ENCODE measurements at regions not wholly inside any gene's neighbourhood (a gene's known extent, or its start where the extent isn't known, plus 50 kb on each side); places are given as distances from the start of the nearest gene placed in this dataset.
"Not testable (repeated sequence)": the region's sequence is repeated elsewhere in the genome, so short reads cannot be mapped to it uniquely, and the experiment has no call there.

DNA sequence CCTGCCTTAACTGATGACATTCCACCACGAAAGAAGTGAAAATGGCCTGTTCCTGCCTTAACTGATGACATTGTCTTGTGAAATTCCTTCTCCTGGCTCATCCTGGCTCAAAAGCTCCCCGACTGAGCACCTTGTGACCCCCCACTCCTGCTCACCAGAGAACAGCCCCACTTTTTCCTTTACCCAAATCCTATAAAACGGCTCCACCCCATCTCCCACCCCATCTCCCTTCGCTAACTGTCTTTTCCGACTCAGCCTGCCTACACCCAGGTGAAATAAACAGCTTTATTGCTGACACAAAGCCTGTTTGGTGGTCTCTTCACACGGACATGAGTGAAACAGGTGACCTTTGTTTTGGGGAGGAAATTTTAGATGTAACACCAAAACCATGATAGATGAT, 674.4 kb downstream of the TLE1 start:
- not testable (repeated sequence) for DNase-seq (ENCODE audit: low read depth in 2 of 2)

DNA sequence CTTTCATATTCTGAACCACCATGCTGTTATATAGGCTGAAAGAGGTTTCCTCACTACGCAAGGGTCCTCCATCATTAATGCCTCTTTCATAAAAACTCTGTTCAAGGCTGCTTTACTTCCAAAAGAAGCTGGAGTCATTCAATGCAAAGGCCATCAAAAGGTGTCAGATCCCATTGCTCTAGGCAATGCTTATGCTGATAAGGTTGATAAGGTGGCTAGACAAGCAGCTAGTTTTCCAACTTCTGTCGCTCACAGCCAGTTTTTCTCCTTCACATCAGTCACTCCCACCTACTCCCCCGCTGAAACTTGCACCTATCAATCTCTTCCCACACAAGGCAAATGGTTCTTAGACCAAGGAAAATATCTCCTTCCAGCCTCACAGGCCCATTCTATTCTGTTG, 676.2 kb downstream of the TLE1 start:
- not testable (repeated sequence) for DNase-seq (ENCODE audit: low read depth in 2 of 2)

DNA sequence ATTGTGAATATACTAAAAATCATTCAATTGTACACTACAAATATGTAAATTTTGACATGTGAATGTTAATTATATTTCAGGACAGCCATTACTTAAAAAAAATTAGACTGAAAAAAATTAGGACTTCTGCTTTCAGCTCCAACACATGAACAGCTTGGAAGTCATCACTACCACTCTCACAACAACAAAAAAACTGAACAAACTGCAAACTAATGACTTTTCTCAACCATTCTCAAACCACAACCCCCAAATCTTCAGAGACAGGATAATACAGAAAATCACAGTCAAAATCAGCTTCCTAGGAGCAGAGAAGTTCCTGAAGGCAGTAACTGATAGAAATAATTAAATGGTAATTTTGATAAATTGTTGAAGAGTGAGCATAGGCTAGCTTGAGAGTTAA, 686.4 kb downstream of the TLE1 start:
- DNase-seq (ENCODE audit: low read depth in 2 of 2): no peak

DNA sequence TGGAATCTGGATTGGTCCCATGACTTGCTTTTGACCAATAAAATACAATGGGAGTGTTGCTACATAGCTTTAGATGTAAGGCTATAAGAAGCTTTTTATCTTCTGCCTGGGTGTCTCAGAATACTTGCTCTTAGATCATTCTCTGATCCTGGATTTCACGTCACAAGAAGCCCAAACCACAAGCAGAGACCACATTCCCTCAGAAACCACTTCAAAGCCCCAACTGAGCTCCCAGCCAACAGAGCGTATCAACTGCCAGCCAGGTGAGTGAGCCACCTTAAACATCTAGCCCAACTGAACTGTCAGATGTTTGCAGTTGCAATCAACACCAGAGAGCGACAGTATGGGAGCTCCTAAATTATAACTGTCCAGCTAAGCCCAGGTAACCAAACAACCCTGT, 687.1 kb downstream of the TLE1 start:
- DNase-seq (ENCODE audit: low read depth in 2 of 2): no peak

DNA sequence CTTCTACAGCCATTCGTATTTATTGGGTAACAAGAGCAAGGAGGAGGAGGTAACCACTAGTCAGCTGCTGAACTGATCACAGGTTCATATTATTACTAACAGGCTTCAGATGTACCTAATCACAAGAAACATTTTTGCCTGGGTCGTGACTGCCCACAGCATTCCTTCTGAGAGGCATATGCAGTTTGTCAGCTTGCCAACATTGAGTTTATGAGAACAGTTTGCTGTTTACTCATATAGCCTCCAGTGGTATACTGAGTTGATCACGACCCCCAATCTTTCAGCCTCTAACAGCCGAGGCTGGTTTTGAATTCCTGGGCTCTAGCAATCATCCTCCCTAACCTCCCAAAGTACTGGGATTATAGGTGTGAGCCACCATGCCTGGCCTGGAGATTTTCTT, 693.6 kb downstream of the TLE1 start:
- no peak for DNase-seq (ENCODE audit: low read depth in 2 of 2)

DNA sequence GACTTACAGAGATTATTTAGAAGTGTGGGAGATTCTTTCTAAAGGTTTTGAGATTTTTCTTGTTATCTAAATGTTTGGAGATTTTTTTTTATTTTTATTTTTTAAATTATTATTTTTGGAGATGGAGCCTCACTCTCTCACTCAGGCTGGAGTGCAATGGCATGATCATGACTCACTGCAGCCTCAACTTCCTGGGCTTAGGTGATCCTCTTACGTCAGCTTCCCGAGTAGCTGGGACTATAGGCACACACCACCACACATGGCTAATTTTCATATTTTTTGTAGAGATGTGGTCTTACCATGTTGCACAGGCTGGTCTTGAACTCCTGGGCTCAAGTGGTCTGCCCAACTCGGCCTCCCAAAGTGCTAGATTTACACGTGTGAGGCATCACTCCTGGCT, 694.5 kb downstream of the TLE1 start:
- DNase-seq (ENCODE audit: low read depth in 2 of 2): no peak

DNA sequence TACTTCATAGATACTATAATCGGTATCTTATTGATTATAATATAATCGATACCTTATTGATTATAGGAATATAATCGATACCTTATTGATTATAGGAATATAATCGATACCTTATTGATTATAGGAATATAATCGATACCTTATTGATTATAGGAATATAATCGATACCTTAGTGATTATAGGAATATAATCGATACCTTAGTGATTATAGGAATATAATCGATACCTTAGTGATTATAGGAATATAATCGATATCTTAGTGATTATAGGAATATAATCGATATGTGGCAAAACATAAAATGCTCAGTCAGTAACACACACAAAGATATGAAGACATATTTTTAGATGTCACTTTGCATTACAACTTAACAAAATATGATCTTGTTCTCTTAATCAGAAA, 703.8 kb downstream of the TLE1 start:
- not testable (repeated sequence) for DNase-seq (ENCODE audit: low read depth in 2 of 2)

DNA sequence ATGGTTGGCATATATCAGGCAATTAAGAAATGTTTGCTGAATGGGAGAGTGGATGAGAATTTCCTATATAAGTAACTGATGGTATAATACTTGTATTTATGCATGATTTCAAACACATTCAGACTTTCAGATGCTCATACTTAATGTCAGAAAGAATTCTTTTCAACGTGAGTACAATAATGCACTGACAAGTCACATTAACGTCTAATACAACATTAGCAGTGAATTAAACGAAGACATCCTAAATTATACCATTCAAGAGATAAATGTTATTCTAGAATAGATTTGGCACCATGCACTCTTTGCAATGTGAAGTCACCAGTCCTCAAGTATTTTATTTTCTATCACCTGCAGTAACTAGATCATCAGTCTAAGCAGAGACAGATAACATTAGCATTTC, 712.9 kb downstream of the TLE1 start:
- DNase-seq (ENCODE audit: low read depth in 2 of 2): no peak

DNA sequence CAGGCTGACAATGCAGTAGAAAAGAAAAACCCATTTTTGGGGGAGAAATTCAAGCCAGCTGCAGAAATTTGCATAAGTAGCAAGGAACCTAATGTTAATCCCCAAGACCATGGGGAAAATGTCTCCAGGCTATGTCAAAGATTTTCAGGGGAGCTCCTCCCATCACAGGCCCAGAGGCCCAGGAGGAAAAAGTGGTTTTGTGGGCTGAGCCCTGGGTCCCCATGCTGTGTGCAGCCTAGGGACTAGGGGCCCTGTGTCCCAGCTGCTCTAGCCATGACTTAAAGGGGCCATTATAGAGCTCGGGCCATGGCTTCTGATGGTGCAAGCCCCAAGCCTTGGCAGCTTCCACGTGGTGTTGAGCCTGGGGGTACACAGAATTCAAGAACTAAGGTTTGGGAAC, 719.0 kb downstream of the TLE1 start:
- DNase-seq (ENCODE audit: low read depth in 2 of 2): not testable (repeated sequence)

DNA sequence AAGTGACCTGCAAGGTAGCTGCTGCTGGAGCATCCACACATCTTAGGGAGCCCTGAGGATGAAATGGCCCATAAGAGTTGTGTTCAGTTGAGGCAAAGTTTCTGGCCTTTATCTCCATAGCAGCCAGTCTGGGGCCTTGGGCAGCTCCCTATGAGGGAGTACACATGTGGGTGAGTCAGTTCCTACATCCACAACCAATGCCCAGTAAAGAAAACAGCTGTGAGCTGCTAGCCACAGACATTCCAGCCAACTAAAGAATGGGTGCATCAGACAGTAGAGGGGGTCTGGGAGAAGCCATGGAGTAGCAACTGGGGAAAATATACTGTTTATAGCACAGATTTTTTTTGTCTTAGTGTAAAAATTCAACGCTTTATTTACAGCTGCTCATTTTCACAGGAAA, 720.7 kb downstream of the TLE1 start:
- no peak for DNase-seq (ENCODE audit: low read depth in 2 of 2)

DNA sequence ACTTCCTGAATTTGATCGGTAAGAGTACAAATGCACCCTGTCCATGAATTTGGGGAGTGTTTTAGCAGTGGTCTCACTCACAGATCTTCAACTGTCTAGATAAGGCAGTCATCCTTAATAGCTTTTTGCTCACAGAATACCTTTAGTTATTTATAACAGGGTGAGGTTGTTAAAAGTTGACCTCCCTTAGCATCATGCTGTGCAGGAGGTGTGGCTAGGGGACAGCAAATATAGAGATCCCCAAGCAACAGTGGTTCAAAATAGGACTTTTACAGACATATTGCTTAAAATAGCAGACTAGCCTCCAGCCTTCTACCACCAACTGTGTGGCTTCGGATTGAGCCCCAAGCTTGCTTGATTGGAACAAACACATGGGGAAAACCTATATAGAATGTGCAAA, 724.4 kb downstream of the TLE1 start:
- DNase-seq (ENCODE audit: low read depth in 2 of 2): no peak

DNA sequence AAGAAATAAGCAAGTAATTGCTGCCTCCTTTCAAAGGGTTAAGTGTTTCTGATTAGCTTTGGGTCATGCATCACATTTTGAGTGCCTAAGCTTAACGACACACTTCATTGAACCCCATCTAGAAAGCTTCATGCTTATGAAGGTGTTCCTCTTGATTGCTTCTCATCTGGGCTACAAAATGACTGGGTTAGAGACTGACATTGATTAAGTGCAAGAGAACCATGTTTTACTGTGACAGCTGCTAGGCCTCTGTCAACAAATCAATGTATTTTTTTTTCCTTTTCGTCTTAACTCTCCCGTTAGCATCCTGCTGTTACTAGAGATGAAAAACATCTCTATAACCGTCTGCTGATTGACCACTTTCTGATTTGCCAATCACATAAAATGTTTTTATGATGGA, 725.0 kb downstream of the TLE1 start:
- DNase-seq (ENCODE audit: low read depth in 2 of 2): no peak

DNA sequence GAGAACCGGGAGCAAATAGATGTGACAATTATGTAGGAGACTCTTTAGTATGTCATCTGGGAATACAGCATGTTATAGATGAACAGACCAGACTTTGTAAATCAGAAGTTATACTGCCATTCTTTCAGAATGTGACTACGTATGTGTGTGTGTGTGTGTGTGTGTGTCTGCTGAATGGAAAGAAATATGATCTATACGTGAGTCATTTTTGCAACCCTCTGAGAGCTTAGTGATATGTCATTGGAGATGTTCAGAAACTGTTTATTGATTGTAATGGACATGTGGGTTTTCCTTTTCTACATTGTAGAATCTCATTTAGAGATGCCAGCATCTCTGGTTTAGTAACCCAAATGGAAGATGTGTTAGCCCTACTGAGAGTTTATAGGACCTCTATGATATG, 731.5 kb downstream of the TLE1 start:
- DNase-seq (ENCODE audit: low read depth in 2 of 2): no peak

DNA sequence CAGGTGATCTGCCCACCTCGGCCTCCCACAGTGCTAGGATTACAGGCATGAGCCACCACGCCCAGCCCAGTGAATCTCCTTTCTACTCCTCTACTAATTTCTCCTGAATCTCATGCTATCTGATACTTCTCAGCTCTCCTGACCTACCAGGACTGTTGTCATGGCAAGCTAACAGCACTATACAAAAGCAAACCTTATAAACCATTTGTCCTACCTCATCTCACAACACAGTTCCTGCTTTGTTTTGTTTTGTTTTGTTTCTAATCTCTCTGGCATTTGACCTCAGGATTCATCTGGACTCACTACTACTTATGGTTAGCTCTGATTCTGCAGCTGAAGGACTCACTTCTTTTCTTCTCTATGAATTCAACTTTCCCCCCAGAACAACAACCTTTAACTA, 734.8 kb downstream of the TLE1 start:
- DNase-seq (ENCODE audit: low read depth in 2 of 2): no peak

DNA sequence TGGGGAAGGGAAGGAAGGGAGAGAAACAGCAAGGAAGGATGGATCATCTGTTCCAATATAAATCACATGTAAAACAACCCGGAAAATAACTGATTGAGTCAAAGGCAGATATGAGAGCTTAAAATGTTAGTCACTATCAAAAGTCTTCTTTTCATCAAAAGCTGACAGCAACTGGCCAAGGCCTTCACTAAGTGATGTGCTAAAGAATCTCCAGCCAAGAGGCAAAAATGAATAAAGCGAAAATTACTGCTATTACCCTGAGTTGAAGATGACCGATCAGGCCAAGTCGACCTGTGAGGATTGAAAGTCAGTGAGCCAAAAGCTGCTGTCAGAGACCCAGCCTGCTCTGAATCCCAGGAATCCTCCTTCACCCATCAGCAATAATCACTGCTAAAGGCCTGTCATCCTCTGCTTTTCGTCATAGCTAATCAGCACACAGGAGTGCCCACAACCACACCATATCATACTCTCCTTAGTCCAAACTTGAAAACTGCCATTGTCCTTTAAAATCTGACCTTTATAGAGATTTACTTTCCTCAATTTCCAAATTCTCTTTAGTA, 736.9 kb downstream of the TLE1 start:
- DNase-seq (ENCODE audit: low read depth in 2 of 2): no peak

DNA sequence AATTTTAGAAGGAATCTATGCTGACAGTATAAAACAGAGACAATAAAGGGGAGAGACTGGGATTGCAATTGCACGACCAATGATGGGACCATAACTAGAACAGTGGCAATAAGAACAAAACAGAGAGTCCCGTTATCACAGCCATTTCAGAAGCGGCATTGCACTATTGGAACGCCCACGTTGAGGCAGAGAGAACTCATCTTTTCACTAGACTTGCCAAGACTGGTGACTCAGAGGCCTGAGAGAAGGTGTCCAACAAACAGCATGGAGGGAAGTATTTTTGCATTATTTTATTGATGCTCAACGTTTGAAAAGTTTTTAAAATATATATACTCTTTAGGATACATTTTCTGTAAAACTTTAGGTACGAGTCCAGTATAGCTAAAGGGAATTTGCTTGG, 737.7 kb downstream of the TLE1 start:
- no peak for DNase-seq (ENCODE audit: low read depth in 2 of 2)

DNA sequence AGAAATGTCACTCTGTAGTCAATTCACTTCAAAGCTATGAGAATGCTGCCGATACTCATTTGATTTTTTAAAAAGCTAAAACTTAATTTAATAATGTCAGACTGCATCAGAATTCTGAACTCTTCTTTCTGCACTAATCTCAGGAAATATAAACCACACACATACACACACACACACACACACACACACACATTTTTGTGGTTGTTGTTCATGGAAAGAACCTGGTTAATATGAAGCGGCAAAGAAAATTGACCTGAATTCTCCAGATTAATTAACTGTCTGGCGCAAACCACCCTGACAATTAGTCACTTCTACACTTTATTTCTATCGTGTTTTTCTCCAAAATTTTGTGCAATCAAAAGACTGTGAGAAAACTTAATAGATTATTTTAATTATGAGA, 740.5 kb downstream of the TLE1 start:
- DNase-seq (ENCODE audit: low read depth in 2 of 2): no peak

DNA sequence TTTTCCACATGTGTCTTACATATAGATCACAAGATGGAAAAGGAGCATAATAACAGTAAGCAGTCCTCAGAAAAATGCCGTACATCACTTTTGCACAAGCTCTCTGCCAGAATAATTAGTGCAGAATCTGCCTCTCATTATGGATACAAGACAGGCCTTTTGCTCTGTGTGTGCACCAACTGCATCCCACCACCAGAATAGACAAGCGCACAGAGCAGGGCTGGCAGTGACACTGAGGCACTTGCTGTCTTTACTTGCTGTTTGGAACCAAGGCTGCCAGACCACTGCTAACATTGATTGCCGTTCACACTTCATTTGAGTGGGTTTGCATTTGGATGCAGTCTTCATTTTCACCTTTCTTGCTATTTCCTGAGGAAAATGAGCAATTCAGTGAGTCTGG, 741.3 kb downstream of the TLE1 start:
- no peak for DNase-seq (ENCODE audit: low read depth in 2 of 2)

DNA sequence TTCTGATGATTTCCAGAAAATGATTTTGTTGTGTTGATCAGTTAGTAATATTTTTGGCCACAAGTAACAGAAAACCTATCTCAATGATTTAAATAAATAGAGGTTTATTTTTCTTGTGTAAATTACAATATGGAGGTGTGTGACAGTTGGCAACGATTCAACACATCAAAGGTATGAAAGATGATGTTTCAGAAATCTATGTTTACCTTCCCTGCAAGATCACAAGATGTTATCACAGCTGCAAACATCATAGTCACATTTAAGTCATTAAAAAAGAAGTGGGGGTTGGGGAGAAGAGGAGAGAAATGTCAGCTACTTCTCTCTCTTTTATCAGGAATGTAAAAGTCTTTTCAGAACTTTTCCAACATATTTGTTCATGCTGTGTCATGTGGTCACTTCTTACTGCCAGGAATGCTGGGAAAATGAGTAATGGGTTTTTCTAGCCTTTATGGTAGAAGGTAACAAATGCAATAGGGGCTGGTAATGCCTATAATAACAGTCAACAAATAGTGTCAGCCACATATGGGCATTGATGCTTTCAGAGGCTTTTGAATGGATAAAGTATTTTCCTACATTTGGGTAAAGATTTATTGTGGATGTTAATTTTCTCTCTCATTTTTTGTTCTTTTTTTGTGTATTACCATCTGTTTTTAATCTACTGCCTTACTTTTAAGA, 742.7 kb downstream of the TLE1 start:
- no peak for DNase-seq (ENCODE audit: low read depth in 2 of 2)

DNA sequence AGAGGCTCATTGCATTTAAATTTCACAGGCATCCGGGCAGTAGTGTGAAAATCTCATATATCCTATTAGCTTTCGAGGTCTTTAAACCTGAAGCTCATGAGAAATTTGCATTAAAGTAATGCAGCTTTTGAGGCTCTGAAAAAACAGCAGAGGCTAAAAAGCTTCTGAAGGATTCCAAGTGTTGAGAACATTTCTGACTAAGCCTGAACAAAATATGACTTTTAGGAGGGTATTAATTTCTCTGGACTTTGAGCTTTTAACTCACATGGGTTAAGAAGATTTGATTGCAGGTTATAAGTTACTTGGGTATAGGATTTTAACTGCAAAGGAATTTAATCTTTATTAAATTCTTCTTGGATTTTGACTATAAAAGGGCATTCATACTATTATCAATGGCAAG, 743.9 kb downstream of the TLE1 start:
- no peak for DNase-seq (ENCODE audit: low read depth in 2 of 2)

DNA sequence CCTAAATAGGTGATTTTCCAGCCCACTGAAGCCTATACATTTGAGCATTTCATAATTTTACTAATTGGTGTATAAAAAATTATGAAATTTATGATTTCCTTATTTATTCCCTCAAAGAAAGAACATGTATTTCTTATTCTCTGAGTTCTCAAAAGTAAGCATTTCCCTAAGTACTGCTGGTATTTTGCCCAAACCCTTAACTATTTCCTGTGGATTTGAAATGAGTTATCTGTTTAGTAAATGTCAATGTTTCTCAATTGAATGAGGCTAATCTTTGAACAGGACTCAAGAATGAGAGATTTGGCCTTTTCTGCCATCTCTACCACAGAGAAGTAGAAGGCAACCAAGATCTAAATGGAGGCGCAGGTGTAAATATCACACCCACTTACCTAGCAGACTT, 751.7 kb downstream of the TLE1 start:
- no peak for DNase-seq (ENCODE audit: low read depth in 2 of 2)

DNA sequence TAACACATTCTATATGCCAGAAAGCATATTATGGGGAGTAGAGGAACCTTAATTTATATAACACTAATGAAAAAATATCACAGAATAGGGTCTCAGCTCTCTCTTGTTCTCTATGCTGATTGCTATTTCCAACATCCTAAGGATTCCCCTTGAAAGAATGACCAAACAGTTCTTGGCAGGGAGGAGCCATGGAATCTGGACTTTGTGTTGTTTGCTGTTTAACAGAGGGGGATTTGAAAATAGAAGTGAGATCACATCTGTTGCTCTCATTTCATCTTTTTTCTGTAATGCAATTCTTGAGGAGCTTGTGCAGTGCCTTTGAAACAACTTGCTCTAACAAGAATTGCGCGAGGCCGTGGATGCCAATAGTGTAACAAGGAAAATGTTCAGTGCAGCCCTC, 755.3 kb downstream of the TLE1 start:
- DNase-seq (ENCODE audit: low read depth in 2 of 2): no peak

DNA sequence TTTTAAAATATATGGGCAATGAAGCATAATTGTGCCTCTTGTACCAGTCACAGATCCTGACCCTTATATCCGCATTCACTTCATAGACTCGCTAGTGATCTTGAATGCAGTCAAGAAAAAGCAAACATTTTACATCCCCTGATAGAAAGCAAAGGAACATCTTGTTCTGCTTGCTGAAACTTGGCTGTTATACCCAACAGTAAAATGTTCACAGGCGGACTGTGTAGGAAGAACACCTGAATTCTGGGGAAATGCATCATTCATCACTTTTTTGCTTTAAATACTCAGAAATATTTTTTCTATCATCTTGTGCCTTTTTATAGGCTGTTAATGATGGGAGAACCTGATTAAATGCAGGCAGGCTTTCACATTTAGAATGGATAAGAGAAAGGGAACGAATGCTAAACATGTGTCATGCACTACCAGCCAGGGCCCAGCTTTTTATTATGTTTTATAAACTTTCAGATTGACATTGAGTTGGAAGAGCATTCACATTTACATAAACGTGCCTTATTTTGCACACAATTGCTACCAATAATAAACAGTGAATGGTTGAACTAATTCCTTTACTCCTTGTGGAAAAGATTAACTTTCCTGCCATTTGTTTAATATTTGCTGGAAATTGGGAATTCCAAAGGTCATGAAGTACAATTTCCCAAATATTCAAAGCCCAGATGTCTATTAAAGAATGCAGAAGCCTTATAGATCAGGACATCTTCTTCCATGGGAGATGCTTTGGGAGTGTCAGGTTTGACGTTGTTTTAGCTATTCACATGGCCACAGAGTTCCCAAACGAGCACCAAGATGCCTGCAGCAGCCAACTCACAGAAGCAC, 756.2 kb downstream of the TLE1 start:
- DNase-seq (ENCODE audit: low read depth in 2 of 2): no peak

Data from activated CD8-positive, alpha-beta memory T cell treated with anti-CD3 and anti-CD28 coated beads for 4 hours (primary cell).